Activated CD4-positive, alpha-beta memory T cell treated with anti-CD3 and anti-CD28 coated beads, Interleukin-2, amount 10 ng/mL, durations not matched to agents 7 days and 5 days (primary cell): ENCODE measurements at regions not wholly inside any gene's neighbourhood (a gene's known extent, or its start where the extent isn't known, plus 50 kb on each side); places are given as distances from the start of the nearest gene placed in this dataset.
A peak's percentile ranks its signal among the peaks of the same experiment; 100 is the strongest.
"Not testable (repeated sequence)": the region's sequence is repeated elsewhere in the genome, so short reads cannot be mapped to it uniquely, and the experiment has no call there.

Experiments used
- CTCF ChIA-PET: fragments of 350-600 bp; sonication (Branson Sonifier 250); formaldehyde crosslinking; loops from one replicate; lab custom pipeline; 2021; ENCODE audit warnings: antibody characterized with exemption, inconsistent platforms; lab: Charles Lee
- POLR2A ChIA-PET: fragments of 350-600 bp; sonication (Branson Sonifier 250); formaldehyde crosslinking; loops from one replicate; lab custom pipeline; 2021; ENCODE audit warnings: antibody characterized with exemption; lab: Charles Lee
- DNase-seq: peaks from one replicate; pipeline ENCODE4 v3.0.0-alpha.2; 2020
- H3K27ac Mint-ChIP-seq: one replicate; pipeline ENCODE4 v1.8.0; 2021; ENCODE audit warnings: mild to moderate bottlenecking, mixed read lengths
- H3K27me3 Mint-ChIP-seq: one replicate; pipeline ENCODE4 v1.8.0; 2021; ENCODE audit warnings: mixed read lengths
- H3K36me3 Mint-ChIP-seq: one replicate; pipeline ENCODE4 v1.8.0; 2021; ENCODE audit warnings: low read depth, mixed read lengths
- H3K4me1 Mint-ChIP-seq: one replicate; pipeline ENCODE4 v1.8.0; 2021; ENCODE audit warnings: mixed read lengths
- H3K4me3 Mint-ChIP-seq: one replicate; pipeline ENCODE4 v1.8.0; 2021; ENCODE audit warnings: mild to moderate bottlenecking, mixed read lengths
- H3K9me3 Mint-ChIP-seq: one replicate; pipeline ENCODE4 v1.8.0; 2021; ENCODE audit warnings: mixed read lengths

DNA sequence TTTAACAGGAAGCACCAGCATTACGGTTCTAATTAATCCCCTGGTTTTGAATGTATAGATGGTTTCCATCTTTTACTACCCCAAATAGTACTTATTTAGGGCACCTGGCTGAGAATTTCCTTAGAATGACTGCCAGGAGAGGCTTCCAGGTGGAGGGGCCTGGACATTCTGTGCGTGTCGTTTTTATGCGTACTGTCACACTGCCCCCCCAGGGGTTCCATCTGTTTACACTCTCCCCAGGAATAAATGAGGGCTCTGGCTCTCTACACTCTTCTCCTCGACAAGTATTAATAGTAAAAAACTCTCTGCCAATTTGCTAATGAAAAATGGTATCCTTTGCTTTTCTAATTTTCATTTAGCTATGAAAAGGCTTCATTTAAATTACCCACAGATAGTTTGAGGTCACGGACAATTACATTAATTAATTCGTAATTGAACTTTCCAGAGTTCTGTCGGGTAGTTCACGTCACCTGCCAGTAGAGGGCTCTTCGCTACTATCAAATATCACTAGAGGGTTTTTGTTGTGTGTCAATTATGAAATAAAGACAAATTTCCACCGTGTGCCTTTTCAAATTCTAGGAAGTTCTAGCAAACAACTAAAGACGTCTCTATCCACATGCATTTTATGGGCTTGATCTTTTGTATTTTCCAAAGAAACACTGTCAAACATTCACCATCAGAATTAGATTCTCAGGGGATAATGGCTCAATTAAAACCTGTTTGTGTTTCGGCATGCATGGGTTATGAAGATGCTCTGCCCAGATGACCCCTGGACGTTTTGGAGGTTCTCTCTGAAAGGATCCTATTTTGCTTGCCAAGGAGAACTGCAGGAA, 88.8 kb upstream of the ASB18 start:
- no peaks in the 10 kb centered on the region for H3K9me3 Mint-ChIP-seq
- peaks cover 2% of the 10 kb centered on the region for H3K4me1 Mint-ChIP-seq
- ChIA-PET CTCF (interaction anchor here (0.6 to 2.4 kb wide), 11 partner anchors 9 to 722 kb away, joined by 3 to 10 read pairs (median 4); partner anchors contain the start of gene ACKR3), POLR2A (no interaction called here)
- DNase-seq: peak; percentile 32
- H3K27me3 Mint-ChIP-seq: peaks cover 4% of the 10 kb centered on the region
- no peak overlapping the region for H3K4me3 Mint-ChIP-seq
- no peak overlapping the region for H3K27ac Mint-ChIP-seq
- H3K36me3 Mint-ChIP-seq: no peaks in the 10 kb centered on the region

DNA sequence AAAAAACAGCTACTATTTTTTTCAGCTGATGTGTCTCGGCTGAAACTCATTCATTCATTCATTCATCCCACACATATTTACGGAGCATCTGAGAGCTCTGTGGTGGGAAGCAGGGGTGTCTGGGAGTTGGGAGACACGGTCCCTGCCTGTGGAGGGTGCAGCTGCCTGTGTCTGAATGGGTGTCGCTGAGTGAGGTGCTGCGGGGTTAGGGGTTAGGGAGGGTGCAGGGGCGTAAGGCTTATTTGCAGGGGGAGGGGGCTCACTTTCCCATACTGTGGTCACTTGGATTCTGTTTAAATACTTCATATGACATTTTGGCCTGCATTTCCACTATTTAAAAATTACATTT, 89.4 kb upstream of the ASB18 start:
- CTCF ChIA-PET: interaction anchor here (0.6 to 2.4 kb wide), 11 partner anchors 9 to 722 kb away, joined by 3 to 10 read pairs (median 3); partner anchors contain the start of gene ACKR3
- no peak for DNase-seq
- POLR2A ChIA-PET: no interaction called here
- H3K27me3 Mint-ChIP-seq: peaks cover 4% of the 10 kb centered on the region
- no peak overlapping the region for H3K27ac Mint-ChIP-seq
- no peaks in the 10 kb centered on the region for H3K36me3 Mint-ChIP-seq
- H3K4me1 Mint-ChIP-seq: peaks cover 2% of the 10 kb centered on the region
- H3K4me3 Mint-ChIP-seq: no peak overlapping the region
- H3K9me3 Mint-ChIP-seq: no peaks in the 10 kb centered on the region

DNA sequence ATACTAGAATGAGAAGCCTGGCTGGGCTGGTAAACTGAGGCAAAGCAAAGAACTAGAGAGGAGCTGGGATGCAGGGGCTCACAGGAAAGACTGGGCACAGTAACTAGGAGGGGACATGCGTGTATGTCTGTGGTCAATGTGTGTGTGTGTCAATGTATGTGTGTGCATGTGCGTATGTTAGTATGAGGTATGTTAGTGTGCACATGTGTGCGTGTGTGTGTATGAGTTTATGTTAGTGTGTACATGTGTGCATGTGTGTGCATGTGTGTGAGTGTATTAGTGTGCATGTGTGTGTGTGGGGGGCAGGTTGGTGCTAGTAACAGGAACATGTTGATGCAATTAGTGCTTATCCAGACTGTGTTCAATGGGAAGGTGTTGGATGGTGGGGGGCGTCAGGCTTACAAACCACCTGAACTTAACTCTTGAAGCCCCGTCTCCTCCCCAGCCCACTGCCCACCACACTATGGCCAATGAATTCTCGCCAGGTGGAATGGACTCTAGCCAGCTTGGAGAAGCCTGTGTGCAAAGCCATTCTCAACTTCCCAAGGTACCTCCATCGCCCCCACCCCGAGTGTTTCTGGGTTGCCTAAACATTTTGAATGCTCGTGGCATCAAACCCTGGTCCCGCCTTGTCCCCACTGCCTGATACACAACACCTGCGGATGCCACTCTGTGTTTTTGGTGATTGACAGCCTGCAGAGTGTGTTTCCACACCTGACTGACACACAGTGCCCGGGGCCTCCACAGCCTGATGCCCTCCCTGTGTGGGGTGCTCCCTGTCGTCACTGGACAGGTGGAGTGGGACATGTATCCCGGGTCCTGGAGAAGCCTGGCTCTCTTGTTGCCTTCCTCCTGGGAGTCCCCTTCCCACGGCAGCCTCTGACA, 90.1 kb upstream of the ASB18 start:
- Mint-ChIP-seq H3K4me3 (no peak overlapping the region), H3K36me3 (no peaks in the 10 kb centered on the region), H3K27ac (no peak overlapping the region), H3K27me3 (peaks cover 4% of the 10 kb centered on the region), H3K9me3 (no peaks in the 10 kb centered on the region), H3K4me1 (peaks cover 4% of the 10 kb centered on the region)
- no peak for DNase-seq
- ChIA-PET POLR2A (no interaction called here), CTCF (interaction anchor here (0.6 to 2.4 kb wide), 10 partner anchors 8 to 715 kb away, joined by 3 to 10 read pairs (median 3); partner anchors contain the start of gene ACKR3)

DNA sequence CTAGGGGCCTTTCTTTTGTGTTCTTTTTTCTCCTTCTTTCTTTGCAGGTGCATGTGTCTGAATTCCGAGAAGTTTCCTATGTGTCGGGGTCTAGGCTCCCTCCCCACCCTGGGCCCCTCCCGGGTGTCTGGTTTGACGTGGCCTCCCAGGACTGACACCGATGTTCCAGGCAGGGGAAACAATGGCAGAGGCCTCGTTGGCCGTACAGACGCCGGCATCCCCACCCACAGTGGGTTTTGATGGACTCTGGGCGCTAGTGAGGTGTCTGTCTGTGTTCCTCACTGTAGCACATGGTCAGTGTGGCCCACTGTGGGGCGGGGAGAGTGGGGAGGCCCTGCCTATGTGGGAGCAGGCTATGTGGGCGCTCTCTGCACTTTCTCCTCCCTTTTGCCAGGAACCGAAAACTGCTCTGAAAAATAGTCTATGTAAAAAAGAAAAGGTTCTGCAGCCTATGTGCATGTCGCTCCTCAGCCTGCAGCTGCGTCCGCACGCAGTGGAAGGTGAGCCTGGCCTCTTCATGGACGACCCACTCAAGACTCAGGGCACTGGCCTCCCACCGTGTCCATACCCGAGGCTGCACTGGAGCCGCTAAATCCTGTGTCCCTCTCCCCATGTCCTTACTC, 90.9 kb upstream of the ASB18 start:
- Mint-ChIP-seq H3K4me1 (peaks cover 12% of the 10 kb centered on the region), H3K4me3 (no peak overlapping the region), H3K27me3 (peaks cover 2% of the 10 kb centered on the region), H3K9me3 (no peaks in the 10 kb centered on the region), H3K27ac (no peak overlapping the region), H3K36me3 (no peaks in the 10 kb centered on the region)
- ChIA-PET POLR2A (no interaction called here), CTCF (interaction anchor here (0.9 to 1.7 kb wide), 4 partner anchors 11 to 218 kb away, joined by 3 to 4 read pairs (median 3); no protein-coding TSS in a partner anchor)
- DNase-seq: no peak

DNA sequence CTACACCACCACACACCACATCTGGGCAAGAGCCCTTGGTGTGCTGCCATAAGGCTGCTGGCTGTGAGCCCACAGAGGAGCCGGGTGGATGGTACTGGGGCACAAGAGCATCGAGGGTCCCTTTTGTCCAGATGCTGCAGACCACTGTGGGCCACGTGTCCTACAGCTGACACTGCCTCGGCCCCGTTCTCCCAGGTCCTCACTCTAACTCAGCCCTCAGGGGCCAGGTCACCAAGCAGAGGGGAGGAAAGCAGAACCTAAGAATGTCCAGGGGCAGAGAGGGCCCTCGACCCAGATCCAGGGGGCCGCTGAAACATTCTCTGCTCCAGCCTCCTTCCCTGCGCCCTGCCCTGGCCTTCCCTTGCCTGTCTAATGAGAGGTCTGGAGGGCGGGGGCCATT, 91.7 kb upstream of the ASB18 start:
- Mint-ChIP-seq H3K36me3 (no peaks in the 10 kb centered on the region), H3K4me3 (no peak overlapping the region), H3K4me1 (peaks cover 12% of the 10 kb centered on the region), H3K9me3 (no peaks in the 10 kb centered on the region), H3K27ac (no peak overlapping the region), H3K27me3 (peaks cover 7% of the 10 kb centered on the region)
- ChIA-PET POLR2A (no interaction called here), CTCF (interaction anchor here (0.9 to 1.0 kb wide), 2 partner anchors 11 to 157 kb away, joined by 3 to 4 read pairs; no protein-coding TSS in a partner anchor)
- DNase-seq: no peak

DNA sequence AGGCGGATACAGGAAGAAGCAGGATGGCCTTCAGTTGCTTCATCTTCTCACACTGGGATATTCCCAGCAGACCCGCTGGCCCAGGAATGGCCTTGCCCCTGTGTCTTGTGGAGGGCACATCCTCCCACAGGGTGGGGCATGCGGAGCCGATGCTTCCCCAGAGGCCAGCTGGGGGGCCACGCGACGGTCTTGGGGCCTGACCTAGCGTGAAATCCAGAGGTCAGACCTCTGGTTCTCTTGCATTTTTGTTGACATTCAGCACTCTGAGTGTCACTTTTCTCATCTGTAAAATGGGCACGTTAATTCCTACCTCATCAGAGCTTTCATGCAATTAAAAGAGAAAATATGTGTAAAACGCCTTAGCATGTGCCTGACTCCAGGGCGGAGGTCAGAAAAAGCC, 92.1 kb upstream of the ASB18 start:
- H3K4me3 Mint-ChIP-seq, POLR2A ChIA-PET, H3K27me3 Mint-ChIP-seq, H3K36me3 Mint-ChIP-seq, DNase-seq, H3K27ac Mint-ChIP-seq, H3K9me3 Mint-ChIP-seq: not testable (repeated sequence)
- peaks cover 12% of the 10 kb centered on the region for H3K4me1 Mint-ChIP-seq
- CTCF ChIA-PET: interaction anchor here (1.0 kb wide), 1 partner anchor 156 kb away, joined by 4 read pairs; no protein-coding TSS in a partner anchor

DNA sequence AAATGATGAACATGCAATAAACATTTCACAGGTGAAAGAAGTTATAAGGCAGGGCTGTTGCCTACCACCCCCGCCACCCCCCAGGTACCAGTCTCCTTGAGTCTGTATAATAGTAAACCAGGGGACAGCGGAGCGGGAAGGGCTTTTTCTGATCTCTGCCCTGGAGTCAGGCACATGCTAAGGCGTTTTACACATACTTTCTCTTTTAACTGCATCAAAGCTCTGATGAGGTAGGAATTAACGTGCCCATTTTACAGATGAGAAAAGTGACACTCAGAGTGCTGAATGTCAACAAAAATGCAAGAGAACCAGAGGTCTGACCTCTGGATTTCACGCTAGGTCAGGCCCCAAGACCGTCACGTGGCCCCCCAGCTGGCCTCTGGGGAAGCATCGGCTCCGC, 94.3 kb upstream of the ASB18 start:
- H3K36me3 Mint-ChIP-seq, H3K9me3 Mint-ChIP-seq, DNase-seq, H3K4me3 Mint-ChIP-seq, H3K27ac Mint-ChIP-seq, CTCF ChIA-PET, POLR2A ChIA-PET: not testable (repeated sequence)
- H3K4me1 Mint-ChIP-seq: peaks cover 10% of the 10 kb centered on the region
- H3K27me3 Mint-ChIP-seq: peaks cover 17% of the 10 kb centered on the region

DNA sequence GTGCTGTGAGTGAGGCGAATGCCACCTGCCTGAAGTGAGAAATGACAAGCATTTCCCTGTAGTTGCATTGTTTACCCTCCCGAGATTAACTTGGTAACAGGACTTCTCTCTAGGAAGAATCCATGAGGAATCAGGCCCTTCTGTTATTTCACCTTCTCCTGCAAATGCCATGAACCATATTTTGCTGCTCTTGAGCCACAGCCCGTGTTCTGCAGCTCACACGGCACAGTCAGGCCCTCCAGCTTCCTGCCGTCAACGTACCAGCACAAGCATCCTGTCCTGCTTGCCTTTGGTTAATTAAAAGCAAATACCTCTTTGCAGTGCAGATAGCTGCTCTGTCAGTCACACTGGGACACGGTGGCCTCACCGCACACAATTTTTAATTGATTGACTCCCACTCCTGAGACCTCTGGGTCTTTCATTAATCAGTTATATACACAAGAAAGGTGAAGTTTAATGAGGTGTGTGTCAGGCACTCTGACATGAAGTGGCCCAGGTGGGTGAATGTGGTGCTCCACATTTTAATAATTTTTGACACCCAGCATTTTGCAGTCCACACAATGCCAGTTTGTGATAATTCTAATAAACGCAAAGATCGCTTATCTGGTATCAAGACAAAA, 95.3 kb upstream of the ASB18 start:
- H3K27ac Mint-ChIP-seq: peak overlapping the region; percentile 22
- peaks cover 24% of the 10 kb centered on the region for H3K27me3 Mint-ChIP-seq
- peaks cover 10% of the 10 kb centered on the region for H3K4me1 Mint-ChIP-seq
- no peak overlapping the region for H3K4me3 Mint-ChIP-seq
- H3K9me3 Mint-ChIP-seq: no peaks in the 10 kb centered on the region
- DNase-seq: peak; percentile 37
- POLR2A ChIA-PET: no interaction called here
- CTCF ChIA-PET: interaction anchor here (1.3 kb wide), 1 partner anchor 9 kb away, joined by 3 read pairs; no protein-coding TSS in a partner anchor
- no peaks in the 10 kb centered on the region for H3K36me3 Mint-ChIP-seq

DNA sequence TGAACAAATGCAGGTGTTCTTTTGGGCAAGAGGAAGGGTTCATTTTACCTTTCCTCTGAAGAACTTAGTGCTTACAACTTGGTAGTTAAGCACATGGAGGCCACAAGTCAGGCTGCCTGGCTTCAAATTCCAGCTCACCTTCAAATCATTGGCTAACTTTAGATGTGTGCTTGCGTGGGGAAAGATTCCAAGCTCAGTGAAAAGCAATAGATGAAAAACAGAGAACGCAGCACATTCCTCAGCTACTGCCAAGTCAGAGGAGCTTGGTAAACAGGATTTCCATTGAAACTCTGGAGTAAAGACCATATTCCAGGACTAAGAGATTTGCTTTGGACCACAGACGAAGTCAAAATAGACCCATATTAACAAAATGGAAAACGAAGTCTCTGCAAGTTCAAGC, 96.3 kb upstream of the ASB18 start:
- Mint-ChIP-seq H3K36me3 (no peaks in the 10 kb centered on the region), H3K4me3 (no peak overlapping the region), H3K9me3 (no peaks in the 10 kb centered on the region), H3K27me3 (peaks cover 28% of the 10 kb centered on the region), H3K4me1 (peaks cover 19% of the 10 kb centered on the region), H3K27ac (no peak overlapping the region)
- ChIA-PET POLR2A (no interaction called here), CTCF (interaction anchor here (1.3 kb wide), 1 partner anchor 10 kb away, joined by 3 read pairs; no protein-coding TSS in a partner anchor)
- no peak for DNase-seq

DNA sequence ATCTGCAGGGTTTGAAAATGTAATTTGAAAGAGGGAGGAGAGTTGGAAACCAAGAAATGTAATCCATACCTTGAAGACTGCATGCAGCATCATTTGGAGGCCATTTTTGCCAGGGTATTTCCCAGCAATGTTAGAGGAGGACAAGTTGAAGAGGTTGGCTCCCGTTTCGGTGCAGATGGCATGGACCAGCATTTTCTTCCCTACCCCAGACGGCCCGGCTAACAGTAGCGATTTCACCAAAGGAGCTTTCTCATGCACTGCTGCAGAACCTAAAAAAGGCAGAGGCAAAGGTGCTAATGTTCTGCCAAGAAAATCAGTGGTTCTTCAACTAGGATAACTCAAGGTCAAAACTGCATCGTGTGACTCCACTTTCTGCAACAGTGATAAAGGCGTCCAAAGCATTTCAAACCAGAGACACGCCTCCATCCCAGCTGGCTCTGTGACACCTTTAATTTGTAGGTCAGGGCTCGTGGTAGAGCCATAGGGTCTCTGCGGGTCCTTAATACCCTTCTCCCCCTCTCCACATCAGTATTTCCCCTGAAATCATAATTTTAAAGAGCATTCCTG, 99.6 kb upstream of the ASB18 start:
- no peaks in the 10 kb centered on the region for H3K36me3 Mint-ChIP-seq
- H3K9me3 Mint-ChIP-seq: no peaks in the 10 kb centered on the region
- H3K4me1 Mint-ChIP-seq: peaks cover 39% of the 10 kb centered on the region
- H3K27ac Mint-ChIP-seq: no peak overlapping the region
- H3K27me3 Mint-ChIP-seq: peaks cover 42% of the 10 kb centered on the region
- no peak for DNase-seq
- CTCF ChIA-PET: interaction anchor here (0.6 kb wide), 1 partner anchor 1063 kb away, joined by 3 read pairs; no protein-coding TSS in a partner anchor
- no peak overlapping the region for H3K4me3 Mint-ChIP-seq
- POLR2A ChIA-PET: no interaction called here

DNA sequence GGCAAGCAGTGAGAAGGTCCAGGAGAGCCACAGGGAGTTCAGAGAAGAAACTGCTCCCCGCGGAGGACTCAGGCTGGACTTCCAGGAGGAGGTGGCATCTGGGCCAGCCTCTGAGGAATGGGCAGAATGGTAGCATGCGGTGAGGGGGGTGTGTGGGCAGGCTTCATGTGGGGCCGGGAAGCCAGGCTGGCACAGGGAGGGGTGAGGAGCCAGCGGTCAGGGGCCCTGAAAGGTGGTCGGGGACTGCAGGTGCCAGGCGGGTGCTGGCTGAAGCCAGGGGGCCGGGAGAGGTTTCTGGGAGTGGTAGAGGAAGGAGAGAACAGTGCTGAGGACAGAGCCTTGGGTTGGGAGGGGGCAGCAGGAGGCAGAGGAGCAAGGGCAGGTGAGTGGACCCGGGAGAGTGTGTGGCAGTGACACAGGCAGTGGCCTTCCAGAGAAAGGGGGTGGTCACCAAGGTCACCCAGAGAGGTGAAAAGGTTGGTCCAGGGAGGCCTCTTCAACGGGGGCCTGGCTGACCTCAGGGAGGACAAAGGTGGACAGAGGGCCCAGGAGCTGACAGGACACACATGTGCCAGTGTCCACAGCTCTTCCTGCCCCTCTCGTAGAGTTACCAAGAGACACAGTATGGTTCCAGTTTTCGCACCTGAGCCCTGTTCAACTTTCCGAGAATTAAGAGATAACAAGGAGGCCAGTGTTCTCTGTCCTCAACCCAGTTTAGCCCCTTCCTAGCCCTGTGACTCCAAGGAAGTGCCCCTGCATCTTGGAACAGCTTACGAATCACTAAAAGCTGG, 101.2 kb upstream of the ASB18 start:
- peaks cover 56% of the 10 kb centered on the region for H3K27me3 Mint-ChIP-seq
- peak overlapping the region; percentile 73 for H3K27ac Mint-ChIP-seq
- CTCF ChIA-PET: interaction anchor here (0.8 to 1.6 kb wide), 4 partner anchors 11 to 204 kb away, joined by 3 to 7 read pairs (median 4); partner anchors contain the start of gene ACKR3
- H3K36me3 Mint-ChIP-seq: no peaks in the 10 kb centered on the region
- POLR2A ChIA-PET: interaction anchor here (1.1 kb wide), 1 partner anchor 720 kb away, joined by 4 read pairs; the partner anchor contains the start of gene COPS8
- DNase-seq: no peak
- H3K9me3 Mint-ChIP-seq: no peaks in the 10 kb centered on the region
- peak overlapping the region; percentile 64 for H3K4me3 Mint-ChIP-seq
- peaks cover 28% of the 10 kb centered on the region for H3K4me1 Mint-ChIP-seq
